Stimulated activated CD4-positive, alpha-beta T cell treated with anti-CD3 and anti-CD28 coated beads, Interleukin-1b, Interleukin-23, amount 100 ng/mL, for 24 hours (primary cell): ENCODE measurements at regions not wholly inside any gene's neighbourhood (a gene's known extent, or its start where the extent isn't known, plus 50 kb on each side); places are given as distances from the start of the nearest gene placed in this dataset.

Experiments used
- DNase-seq, 4 experiments: peaks; one replicate each; pipeline ENCODE4 v3.0.0-alpha.2; 2020; ENCODE audit warnings: low read depth in 4 of 4, low spot score in 1 of 4

DNA sequence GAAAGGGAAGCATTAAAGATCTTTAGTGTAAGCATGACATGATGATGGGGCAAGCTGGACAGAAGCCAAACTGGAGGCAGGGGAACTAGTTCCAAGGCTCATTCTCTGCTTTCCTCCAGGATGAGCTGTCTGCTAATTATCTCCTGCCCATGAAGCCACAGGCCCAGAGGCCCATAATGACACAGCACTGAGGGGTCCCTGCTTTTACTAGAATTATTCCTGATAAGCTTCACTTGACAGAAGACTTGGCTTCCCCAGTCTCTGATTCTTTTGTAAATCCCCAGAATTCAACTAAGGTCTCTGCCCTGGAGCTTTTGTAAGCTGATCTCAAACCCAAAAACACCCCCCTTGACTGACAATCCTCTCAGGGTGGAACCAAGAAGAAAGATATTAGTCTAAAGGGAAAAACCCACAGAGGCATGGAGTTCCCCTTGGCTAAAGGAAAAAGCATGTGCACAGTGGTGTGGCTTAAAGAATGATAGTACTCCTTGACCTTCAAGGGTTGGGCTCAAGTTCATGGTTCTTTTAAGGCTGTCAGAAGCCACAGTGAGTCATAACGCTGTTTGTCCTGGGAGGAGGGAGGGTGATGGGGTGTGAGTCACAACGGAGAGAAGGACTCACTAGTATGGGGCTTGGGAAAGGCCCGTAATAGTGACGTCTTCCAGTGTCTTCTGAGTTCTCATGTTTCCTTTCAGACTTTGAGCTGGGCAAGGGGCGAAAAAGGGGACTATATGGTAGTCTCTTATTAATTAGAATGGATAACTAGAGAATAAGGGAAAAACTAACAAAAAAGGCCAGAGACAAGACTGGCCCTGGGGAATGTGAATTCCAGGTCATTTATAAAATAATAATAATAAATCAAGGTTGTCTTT is 146.0 kb upstream of the CPEB2 start:
- peak; percentile 26 to 56 (median 28) for DNase-seq

- no peak for DNase-seq
Measured at GRCh38 chr4:14856934-14857235, 145.4 kb upstream of the CPEB2 start.

DNA sequence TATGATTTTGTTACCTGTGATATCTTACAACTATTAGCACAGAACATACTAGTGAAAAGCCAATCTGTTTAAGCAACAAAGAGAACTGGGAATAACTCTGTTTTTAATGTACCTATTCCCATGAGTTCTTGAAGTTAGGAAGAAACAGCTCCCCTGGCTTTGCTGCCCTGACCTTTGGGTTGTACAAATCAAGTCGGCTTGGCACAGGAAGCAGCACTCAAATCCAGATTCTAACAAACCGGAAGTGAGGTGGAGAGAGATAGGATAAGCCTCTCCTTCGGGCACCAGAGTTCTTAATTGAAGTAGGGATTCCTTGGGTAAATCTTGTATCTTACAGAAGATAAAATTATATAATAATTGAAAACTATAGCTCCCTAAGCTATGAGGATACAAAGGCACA is 144.8 kb upstream of the CPEB2 start:
- no peak for DNase-seq

- no peak for DNase-seq
Measured at GRCh38 chr4:14857981-14858380, 144.3 kb upstream of the CPEB2 start.

DNA sequence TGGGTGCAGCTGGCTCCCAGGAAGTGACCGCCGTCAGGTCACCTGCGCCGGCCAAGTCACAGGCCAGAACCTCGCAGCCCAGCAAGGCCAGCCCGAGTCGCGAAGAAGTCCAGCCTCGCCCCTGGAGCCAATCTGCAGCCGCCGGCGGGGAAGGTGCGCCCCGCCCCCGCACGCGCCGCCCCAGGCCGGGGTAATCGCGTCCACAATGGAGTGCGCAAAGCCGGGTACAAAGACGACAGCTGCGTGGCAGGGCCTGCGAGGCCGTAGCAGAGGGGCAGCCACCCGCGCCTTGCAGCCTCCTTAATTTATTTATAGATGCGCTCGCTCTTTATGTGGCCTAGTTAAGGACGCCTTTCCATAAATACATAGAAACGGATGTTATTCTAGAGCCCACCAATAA is 139.4 kb upstream of the CPEB2 start:
- DNase-seq: no peak

DNA sequence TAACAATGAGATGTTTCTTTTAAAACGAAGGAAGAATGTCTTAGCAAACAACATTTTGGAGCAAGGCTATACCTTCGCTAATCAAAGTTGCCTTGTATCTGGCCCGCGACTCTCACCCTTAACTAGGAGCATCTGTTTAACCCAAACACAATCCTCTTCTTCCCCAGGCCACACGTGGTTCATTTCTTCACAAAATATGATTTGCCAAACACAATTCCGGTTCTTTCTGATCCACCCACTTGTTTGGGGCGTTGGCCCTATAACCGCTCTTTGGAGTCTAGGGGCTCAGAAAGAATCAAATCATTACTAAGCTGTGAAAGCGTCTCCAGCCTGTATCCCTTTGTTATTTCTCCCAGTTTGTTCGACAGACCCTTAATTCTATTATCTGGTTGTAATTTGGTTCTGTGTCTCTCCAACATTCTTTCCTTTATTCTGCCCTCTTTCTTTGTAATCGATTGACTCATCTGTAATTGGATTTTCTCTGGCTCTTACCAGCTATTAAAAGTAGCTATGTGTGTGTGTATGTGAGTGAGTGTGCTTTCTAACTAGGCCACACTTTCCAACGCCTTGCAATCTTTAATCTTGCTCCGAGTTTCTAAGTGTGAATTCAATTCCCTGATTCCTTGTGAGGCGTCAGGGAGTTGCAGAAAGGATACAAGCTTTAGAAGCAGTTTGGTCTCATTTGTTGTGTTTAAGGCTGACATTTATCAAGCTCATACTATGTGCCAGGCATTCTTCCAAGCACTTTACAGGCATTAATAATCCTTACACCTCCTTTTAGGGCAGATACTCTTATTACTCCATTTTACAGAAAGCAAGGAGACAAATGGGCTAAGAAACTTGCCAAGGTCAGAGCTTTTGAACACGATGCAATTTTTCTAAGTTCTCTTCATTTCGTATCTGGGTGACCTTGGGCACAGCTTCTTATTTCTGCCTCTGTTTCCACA is 138.6 kb upstream of the CPEB2 start:
- no peak for DNase-seq

DNA sequence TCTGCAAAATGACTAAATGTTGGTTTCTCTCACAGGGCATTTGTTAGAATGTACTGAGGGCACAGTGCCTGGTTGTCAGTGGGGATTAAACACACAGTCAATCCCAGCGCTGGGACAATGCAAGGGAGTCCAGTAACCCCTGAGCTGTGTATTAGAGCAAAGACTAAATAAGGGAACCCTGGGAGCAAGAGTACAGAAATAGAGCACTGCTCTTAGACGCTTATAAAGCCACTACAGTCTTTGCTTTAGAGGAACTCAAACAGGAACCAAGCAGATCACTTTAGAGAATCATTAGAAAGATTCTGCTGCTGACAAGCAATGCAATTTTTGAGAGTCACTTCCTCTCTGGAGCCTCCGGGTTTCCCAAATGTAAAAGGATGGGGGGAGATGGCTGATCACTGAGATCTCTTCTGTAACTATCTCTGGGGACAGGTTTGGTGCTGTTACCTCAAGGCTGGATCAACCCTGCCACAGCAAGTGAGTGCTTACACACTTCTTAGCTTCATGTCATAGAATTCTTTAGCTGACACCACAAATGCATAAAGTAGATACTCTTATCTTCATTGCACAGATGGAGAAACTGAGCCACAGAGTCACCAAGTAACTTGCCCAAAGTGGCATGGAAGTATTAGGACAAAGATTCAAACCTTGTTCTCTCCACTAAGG is 137.8 kb upstream of the CPEB2 start:
- no peak for DNase-seq

DNA sequence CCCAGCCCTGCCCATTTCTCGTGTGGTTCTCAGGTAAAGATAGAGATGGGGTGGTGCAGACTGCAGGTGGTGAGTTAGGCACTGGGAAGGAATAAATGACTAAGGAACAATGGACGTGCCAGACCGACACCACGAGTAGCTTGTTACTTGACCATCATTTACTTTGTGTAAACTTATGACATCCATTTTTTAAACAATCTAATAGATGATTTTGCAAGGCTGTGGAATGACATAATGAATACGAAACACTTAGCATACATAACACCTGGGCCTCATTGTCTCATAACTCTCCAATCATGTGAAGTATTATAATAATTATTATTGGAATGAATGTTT is 137.3 kb upstream of the CPEB2 start:
- no peak for DNase-seq

GRCh38 chr4:14865804-14866203 is 136.5 kb upstream of the CPEB2 start:
- DNase-seq: no peak

GRCh38 chr4:14867847-14868246 is 134.4 kb upstream of the CPEB2 start:
- DNase-seq: no peak

- DNase-seq: no peak
Measured at GRCh38 chr4:14868426-14869395, 133.6 kb upstream of the CPEB2 start.

DNA sequence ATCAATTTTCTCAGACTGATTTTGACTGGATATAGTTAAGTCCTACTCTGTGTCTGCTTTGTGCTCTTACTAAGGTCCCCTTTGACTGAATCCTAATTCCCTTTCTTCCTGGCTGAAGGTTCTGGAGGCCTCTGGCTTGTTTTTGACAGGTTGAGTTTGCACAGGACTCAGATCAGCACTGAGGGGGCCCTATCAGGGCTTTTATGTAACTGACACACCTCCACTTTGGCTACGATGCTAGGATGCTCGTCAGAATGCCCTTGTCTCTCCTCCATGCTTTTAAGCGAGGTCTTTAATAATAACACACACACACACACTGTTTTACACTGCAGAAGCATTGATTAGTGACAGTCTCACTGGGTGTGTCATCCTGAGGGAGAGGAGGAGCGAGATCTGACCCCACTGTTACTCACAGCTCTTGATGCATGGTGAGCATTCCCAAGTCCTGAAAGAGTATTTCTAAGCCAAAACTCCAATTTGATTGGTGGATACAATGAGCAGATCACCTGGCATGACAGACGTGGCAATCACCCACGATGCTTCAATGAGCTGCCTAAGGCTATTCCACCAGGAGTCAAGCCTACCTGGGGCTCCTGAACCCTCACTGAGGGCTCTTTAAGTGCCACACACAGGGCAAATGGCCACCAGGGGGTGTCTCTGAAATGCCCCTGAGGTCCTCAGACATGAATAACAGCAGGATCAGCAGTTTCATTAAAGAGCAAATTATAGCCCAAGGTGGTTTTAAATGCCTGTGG is 130.4 kb upstream of the CPEB2 start:
- peak in 1 of 4 experiments; percentile 7 for DNase-seq

GRCh38 chr4:14874990-14875389 is 127.3 kb upstream of the CPEB2 start:
- no peak for DNase-seq

- no peak for DNase-seq
Measured at GRCh38 chr4:14877246-14878225, 124.7 kb upstream of the CPEB2 start.

DNA sequence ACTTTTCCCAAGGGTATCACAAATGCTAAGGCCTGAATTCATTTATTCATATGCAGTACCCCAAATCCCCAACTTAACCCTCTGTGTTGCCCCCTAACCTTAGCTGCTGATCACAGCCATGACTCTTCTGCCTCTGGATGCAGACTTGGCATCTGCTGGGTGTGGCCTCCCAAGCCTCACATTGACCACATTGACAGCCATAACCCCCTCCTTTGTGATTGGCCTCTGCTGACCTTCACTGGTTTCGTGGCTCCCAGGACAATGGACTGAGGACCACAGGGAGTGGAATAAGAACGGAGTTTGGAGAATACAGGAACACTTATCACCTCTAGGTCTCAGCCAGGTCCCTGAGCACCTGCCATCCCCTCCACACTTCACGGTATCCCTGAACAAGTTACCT is 123.6 kb upstream of the CPEB2 start:
- DNase-seq: no peak

DNA sequence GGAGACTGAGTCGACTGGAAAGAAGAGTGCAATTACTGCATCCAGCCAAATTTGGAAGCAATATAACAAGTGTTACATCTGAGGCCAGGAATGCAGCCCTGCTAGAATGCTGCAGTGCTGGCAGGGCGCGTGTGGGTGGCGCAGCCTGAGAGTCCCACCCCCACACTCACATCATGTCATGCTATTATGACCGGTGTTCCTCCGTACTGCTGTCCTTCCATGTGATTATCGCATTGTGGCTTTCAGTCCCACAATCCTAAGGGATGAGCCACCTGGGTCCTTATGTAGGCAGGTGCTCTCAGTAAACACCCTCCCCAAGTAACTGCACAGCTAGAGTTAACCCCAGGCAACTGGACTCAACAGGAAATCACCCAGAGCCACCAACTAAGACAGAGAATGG is 122.6 kb upstream of the CPEB2 start:
- no peak for DNase-seq

- no peak for DNase-seq
Measured at GRCh38 chr4:14880805-14881204, 121.5 kb upstream of the CPEB2 start.

DNA sequence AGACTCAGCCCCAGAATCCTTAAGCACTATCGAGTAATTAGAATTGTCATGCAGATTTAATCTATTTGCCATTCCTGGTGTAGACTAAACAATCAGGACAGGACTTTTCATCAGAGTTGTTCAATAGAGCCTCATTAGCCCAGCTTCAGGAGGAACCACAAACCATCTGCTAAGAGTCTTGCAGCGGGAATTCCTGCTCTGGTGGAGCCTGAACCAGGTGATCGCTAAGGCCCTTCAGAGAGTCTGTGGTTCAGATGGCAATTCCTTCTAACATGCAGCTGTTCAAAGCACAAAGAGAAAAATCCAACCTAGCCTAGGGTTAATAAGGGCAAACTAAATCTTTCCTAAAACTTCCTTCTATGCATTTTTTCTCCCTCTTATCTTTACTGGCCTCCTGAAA is 119.1 kb upstream of the CPEB2 start:
- DNase-seq: no peak

DNA sequence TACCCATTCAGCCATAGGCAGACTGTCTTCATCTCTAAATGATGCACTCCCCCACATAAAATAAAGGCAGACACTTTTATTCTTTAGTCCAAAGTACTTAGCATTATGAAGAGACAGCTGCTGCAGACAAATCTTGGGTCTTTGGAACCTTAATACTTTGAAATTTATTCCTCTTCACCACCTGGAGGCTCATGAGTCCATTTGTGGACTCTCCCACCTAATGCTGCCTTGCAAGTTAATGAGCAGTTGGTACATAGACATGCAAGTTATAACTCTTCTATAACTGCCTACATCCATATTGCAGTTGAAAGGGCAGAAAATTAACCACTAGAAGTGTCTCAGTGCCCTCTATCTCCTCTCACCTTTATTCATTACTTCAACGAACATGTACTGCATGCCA is 118.6 kb upstream of the CPEB2 start:
- DNase-seq: no peak
